ENCODE measurements at regions not wholly inside any gene's neighbourhood (a gene's known extent, or its start where the extent isn't known, plus 50 kb on each side); places are given as distances from the start of the nearest gene placed in this dataset.

DNA sequence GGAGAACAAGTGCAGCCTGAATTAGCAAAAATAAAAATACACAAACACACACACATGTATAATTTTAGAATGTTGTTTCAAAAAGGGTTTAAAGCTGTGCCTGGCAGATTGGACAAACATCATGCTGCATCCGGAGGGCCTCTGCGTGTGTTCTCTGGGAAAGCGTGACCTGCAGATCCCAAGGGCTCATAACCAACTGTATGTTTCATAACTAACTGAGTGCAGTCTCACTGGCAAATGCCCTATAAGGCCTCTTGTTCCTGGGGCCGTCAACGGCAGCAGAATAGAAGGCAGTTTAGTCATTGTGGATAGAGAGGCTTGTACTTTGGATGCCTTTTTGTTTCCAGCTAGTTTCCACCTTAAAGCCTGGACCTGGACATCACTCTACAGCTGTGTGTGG is 243.8 kb upstream of the KIAA1217 start:
- Histone ChIP-seq H3K9me2 (replicated peaks; ENCODE audit: low read length) (no peaks in the 10 kb centered on the region), H3K79me2 (ENCODE audit: low read length) (no peaks in the 10 kb centered on the region), H3K4me1 (ENCODE audit: insufficient read depth, low read length) (no peaks in the 10 kb centered on the region), H3K36me3 (ENCODE audit: low read depth, low read length) (no peaks in the 10 kb centered on the region), H4K20me1 (ENCODE audit: low read length) (no peaks in the 10 kb centered on the region), H3K4me3 (ENCODE audit: low read length) (no peak overlapping the region), H3F3A (ENCODE audit: low read length, unreplicated experiment) (no peaks in the 10 kb centered on the region), H3K9me3 (ENCODE audit: low read length) (no peaks in the 10 kb centered on the region), H3K9ac (ENCODE audit: low read length) (no peak overlapping the region), H3K4me2 (ENCODE audit: low read length) (no peak overlapping the region), H3K27me3 (ENCODE audit: low read length) (no peaks in the 10 kb centered on the region), H3K27ac (ENCODE audit: low read length) (no peak overlapping the region), H2AFZ (ENCODE audit: low read length) (no peak overlapping the region)
- ATAC-seq (no peak), DNase-seq (no peak)
- POLR2A ChIA-PET (ENCODE audit: unreplicated experiment) = interaction anchor here (0.5 kb wide), 1 partner anchor 1064 kb away, joined by 3 read pairs; no protein-coding TSS in a partner anchor
- no TSS peak for BruUV-seq (replicated peaks)
- CTCF ChIA-PET = no interaction called here
- intact Hi-C loops (cut with micrococcal nuclease) = no loop called here
- TF ChIP-seq EZH2 (IDR thresholded peaks at IDR 0.05; ENCODE audit: low read length, unreplicated experiment) (no peak), EZH2phosphoT487 (IDR thresholded peaks at IDR 0.05; ENCODE audit: borderline replicate concordance, low read length) (no peak)
- TF ChIP-seq, protein P1, sequence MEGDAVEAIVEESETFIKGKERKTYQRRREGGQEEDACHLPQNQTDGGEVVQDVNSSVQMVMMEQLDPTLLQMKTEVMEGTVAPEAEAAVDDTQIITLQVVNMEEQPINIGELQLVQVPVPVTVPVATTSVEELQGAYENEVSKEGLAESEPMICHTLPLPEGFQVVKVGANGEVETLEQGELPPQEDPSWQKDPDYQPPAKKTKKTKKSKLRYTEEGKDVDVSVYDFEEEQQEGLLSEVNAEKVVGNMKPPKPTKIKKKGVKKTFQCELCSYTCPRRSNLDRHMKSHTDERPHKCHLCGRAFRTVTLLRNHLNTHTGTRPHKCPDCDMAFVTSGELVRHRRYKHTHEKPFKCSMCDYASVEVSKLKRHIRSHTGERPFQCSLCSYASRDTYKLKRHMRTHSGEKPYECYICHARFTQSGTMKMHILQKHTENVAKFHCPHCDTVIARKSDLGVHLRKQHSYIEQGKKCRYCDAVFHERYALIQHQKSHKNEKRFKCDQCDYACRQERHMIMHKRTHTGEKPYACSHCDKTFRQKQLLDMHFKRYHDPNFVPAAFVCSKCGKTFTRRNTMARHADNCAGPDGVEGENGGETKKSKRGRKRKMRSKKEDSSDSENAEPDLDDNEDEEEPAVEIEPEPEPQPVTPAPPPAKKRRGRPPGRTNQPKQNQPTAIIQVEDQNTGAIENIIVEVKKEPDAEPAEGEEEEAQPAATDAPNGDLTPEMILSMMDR (conservative IDR thresholded peaks at IDR 0.05; ENCODE audit: low read depth, low read length) = no peak

DNA sequence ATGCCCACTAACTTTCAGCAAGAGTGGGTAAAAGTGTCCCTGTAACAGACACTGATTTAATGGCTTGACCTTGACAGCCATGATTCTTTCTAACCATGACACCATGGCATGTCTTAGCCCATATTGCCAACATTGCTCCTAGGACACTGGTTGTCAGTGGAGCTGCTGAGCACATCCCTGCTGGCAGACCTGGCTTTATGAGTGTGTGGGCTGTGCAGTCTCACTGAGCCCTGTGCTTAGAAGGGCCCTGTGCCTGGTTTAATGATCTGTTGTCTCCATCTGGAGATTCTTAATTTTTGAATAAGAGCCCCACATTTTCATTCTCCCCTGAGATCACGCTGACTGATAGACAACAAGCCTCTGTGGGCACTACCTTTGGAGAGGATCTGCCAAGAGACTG is 243.1 kb upstream of the KIAA1217 start:
- DNase-seq (no peak), ATAC-seq (no peak)
- no peaks in the 10 kb centered on the region for H4K20me1 ChIP-seq (ENCODE audit: low read length)
- H3K79me2 ChIP-seq (ENCODE audit: low read length) = no peaks in the 10 kb centered on the region
- no peak overlapping the region for H2AFZ ChIP-seq (ENCODE audit: low read length)
- no peaks in the 10 kb centered on the region for H3K9me3 ChIP-seq (ENCODE audit: low read length)
- H3K27ac ChIP-seq (ENCODE audit: low read length) = no peak overlapping the region
- no peak overlapping the region for H3K9ac ChIP-seq (ENCODE audit: low read length)
- intact Hi-C loops (cut with micrococcal nuclease) = no loop called here
- BruUV-seq (replicated peaks) = no TSS peak
- H3K27me3 ChIP-seq (ENCODE audit: low read length) = no peaks in the 10 kb centered on the region
- POLR2A ChIA-PET (ENCODE audit: unreplicated experiment) = interaction anchor here (0.5 kb wide), 1 partner anchor 1063 kb away, joined by 3 read pairs; no protein-coding TSS in a partner anchor
- H3K9me2 ChIP-seq (replicated peaks; ENCODE audit: low read length) = no peaks in the 10 kb centered on the region
- TF ChIP-seq, protein P1 (conservative IDR thresholded peaks at IDR 0.05; ENCODE audit: low read depth, low read length) = no peak
- no peak for TF ChIP-seq EZH2 (IDR thresholded peaks at IDR 0.05; ENCODE audit: low read length, unreplicated experiment)
- no peak for TF ChIP-seq EZH2phosphoT487 (IDR thresholded peaks at IDR 0.05; ENCODE audit: borderline replicate concordance, low read length)
- H3K36me3 ChIP-seq (ENCODE audit: low read depth, low read length) = no peaks in the 10 kb centered on the region
- no peak overlapping the region for H3K4me2 ChIP-seq (ENCODE audit: low read length)
- H3K4me1 ChIP-seq (ENCODE audit: insufficient read depth, low read length) = no peaks in the 10 kb centered on the region
- H3F3A ChIP-seq (ENCODE audit: low read length, unreplicated experiment) = no peaks in the 10 kb centered on the region
- CTCF ChIA-PET = no interaction called here
- no peak overlapping the region for H3K4me3 ChIP-seq (ENCODE audit: low read length)

DNA sequence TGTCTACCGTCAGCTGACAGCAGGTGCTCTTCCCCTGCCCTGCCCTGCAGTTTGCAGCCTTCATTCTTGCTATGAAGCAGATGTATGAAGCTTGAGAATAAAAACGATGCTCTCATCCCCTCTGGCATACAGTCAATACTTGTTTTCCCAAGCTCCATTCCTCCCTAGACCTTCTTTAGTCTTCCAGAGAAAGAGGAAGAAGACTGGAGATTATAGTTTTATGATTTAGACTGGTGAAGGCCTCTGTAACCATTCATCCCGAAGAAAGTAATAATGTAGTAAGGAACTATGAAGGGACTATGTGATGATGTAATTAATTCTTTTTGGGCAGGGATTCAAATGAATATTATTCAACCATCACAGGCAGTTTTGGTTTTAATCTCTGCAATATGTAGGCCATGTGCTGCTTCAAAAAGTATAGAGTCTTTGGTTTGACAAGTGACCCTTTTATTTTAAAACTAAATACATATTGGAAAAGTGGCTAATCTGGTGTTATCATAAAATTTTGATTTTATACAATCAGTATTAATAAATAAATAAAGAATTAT is 242.4 kb upstream of the KIAA1217 start:
- DNase-seq (no peak), ATAC-seq (no peak)
- no peak overlapping the region for H3K9ac ChIP-seq (ENCODE audit: low read length)
- H3K9me3 ChIP-seq (ENCODE audit: low read length) = no peaks in the 10 kb centered on the region
- no peaks in the 10 kb centered on the region for H3K27me3 ChIP-seq (ENCODE audit: low read length)
- H3K27ac ChIP-seq (ENCODE audit: low read length) = no peak overlapping the region
- ChIA-PET POLR2A (ENCODE audit: unreplicated experiment) (no interaction called here), CTCF (no interaction called here)
- intact Hi-C loops (cut with micrococcal nuclease) = no loop called here
- no peaks in the 10 kb centered on the region for H3F3A ChIP-seq (ENCODE audit: low read length, unreplicated experiment)
- TF ChIP-seq EZH2phosphoT487 (IDR thresholded peaks at IDR 0.05; ENCODE audit: borderline replicate concordance, low read length) = no peak
- TF ChIP-seq, protein P1 (conservative IDR thresholded peaks at IDR 0.05; ENCODE audit: low read depth, low read length) = no peak
- no peak for TF ChIP-seq EZH2 (IDR thresholded peaks at IDR 0.05; ENCODE audit: low read length, unreplicated experiment)
- no peaks in the 10 kb centered on the region for H3K4me1 ChIP-seq (ENCODE audit: insufficient read depth, low read length)
- no peak overlapping the region for H2AFZ ChIP-seq (ENCODE audit: low read length)
- no peak overlapping the region for H3K4me2 ChIP-seq (ENCODE audit: low read length)
- no peaks in the 10 kb centered on the region for H3K9me2 ChIP-seq (replicated peaks; ENCODE audit: low read length)
- no peak overlapping the region for H3K4me3 ChIP-seq (ENCODE audit: low read length)
- H4K20me1 ChIP-seq (ENCODE audit: low read length) = no peaks in the 10 kb centered on the region
- H3K36me3 ChIP-seq (ENCODE audit: low read depth, low read length) = no peaks in the 10 kb centered on the region
- no TSS peak for BruUV-seq (replicated peaks)
- no peaks in the 10 kb centered on the region for H3K79me2 ChIP-seq (ENCODE audit: low read length)
